Inferior parietal cortex (tissue), 1 donor: ENCODE measurements at regions not wholly inside any gene's neighbourhood (a gene's known extent, or its start where the extent isn't known, plus 50 kb on each side); places are given as distances from the start of the nearest gene placed in this dataset.
"Not testable (repeated sequence)": the region's sequence is repeated elsewhere in the genome, so short reads cannot be mapped to it uniquely, and the experiment has no call there.

Experiments used
- DNase-seq: peaks from one replicate; pipeline ENCODE4 v3.0.0-alpha.2; 2016; ENCODE audit errors: extremely low spot score

DNA sequence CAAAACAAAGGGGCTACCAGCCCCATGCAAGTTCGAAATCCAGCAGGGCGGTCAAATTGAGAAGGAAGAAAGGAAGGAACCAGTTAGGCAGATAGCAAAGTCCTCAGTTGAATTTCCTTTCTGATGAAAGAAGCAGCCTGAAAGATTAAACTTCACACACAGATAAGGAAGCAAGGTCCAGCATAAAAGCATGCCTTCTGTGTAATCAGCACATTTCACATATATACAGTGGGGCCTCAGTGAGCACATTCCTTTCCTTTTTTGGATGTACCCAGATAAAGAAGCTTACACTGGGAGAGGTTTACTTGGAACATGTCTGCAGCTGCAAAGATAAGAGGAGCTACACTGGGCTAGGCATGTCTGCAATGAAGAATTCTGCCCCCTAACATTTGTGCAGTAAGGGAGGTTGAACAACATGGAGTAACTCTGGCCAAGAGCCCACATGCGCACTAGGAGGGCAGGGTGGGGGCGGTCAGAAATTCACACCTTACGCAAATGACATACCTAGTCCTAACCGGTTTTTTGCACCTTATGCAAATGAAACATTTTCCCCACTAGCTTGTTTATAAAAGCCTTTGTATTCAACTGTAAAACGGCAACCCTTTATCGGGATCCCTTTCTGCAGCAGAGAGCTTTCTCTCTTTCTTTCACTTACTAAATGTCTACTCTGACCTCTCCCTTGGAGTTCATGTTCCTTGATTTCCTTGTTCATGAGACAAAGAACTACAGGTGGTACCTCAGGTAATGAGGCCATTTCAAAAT is 149.7 kb upstream of the FBXL17 start:
- no peak for DNase-seq

DNA sequence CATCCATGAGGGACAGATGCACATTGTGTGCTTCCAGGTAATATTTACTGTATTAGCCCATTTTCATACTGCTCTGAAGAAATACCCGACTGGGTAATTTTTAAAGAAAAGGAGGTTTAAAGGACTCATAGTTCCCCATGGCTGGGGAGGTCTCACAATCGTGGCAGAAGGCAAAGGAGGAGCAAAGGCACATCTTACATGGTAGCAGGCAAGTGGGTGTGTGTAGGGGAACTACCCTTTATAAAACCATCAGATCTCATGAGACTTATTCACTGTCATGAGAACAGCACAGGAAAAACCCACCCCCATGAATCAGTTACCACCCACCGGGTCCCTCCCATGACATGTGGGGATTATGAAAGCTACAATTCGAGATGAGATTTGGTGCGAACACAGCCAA is 148.8 kb upstream of the FBXL17 start:
- DNase-seq = no peak

DNA sequence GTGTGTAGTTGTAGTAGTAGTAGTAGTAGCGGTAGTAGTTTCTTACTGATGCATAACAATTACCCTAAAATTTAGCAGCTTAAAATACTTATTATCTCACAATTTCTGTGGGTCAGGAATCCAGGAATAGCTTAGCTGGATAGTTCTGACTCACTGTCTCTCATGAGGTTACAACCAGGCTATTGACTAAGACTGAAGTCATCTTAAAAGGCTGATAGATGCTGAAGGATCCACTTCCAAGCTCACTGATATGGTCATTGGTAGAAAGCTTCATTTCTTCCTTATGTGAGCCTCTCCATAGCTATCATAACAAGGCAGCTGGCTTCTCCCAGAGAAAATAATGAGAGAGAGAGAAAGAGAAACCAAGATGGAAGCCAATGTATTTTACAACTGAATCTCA is 147.5 kb upstream of the FBXL17 start:
- no peak for DNase-seq

DNA sequence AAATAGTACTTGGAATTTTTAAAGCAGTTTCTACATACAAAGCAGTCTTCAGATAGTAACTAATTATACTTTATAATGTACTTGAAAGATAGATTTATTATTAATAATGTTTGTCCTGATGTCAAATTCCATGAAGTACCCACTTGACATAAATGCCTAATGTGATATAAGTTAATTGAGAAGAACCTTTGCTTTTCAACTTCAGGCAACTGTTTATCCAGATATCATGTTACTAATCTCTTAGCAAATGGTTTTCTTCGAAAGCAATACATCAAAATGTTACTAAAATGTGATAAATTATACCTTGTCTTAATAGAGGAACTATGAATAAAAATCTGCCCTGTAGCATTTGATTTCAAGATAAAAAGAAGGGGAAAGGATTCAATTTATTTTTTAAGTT is 146.8 kb upstream of the FBXL17 start:
- no peak for DNase-seq

DNA sequence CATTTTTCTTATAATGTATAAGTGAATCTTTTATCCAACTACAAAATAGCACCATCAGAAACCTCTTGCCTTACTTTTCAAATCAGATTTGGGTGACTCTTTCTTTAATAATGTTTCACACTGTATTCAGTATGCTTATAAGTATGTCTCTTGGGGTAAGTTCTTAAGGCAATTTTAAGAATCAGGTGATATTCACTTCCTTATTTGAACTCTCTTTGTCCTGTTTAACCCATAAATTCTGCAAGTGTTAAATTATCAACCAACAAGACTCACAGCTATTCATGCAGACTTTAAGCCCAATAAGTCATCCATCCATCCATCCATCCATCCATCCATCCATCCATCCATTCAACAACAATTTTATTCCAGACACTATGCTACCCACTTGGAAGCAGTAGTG is 142.7 kb upstream of the FBXL17 start:
- no peak for DNase-seq

DNA sequence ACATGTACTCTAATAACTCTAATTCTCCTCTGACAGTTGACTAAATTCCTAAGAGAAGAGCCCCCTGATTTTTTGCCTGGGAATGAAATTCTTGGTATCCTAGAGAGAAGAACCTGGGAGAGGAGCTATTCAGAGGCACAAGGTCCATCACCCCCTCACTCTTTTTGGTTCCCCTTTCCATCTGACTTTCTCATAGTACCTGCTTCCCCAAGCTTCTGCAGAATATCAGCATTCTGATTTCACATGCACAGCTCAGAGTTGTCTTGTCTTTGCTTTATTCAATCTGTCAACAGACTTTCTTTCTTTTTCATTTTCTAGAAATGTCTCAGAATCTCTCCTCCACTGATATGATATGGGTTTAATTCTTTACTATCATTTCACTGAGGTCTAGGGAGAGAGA is 141.5 kb upstream of the FBXL17 start:
- no peak for DNase-seq

DNA sequence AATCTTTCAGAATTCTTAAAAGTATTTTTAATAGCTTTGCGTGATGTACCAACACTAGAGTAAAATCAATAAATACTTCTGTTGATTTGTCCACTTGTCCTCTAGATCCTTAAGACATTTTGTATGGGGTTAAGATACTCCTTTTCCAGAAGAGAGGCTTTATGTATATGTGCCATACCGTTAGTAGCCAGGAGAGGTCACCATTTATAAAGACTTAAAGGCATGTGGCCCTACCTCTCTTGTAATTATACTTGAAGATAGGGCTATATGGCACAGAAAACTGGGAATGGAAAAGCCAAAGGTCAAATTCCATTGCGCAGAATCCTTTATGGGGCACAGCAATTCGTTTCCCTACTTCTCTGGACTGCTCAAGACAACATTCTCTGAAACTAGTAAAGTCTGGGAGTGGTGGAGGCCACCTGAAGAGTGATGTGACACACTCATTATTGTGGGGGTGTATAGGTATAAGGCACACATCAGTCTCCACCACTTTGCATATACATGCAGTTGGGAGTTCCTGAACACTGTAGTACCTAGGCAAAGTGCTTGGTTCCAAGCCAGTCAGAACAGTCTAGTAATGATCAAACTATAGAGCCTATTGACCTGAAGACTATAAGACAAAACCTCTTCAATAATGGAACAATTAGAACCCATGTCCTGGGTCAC is 140.1 kb upstream of the FBXL17 start:
- DNase-seq = peak; percentile 61

DNA sequence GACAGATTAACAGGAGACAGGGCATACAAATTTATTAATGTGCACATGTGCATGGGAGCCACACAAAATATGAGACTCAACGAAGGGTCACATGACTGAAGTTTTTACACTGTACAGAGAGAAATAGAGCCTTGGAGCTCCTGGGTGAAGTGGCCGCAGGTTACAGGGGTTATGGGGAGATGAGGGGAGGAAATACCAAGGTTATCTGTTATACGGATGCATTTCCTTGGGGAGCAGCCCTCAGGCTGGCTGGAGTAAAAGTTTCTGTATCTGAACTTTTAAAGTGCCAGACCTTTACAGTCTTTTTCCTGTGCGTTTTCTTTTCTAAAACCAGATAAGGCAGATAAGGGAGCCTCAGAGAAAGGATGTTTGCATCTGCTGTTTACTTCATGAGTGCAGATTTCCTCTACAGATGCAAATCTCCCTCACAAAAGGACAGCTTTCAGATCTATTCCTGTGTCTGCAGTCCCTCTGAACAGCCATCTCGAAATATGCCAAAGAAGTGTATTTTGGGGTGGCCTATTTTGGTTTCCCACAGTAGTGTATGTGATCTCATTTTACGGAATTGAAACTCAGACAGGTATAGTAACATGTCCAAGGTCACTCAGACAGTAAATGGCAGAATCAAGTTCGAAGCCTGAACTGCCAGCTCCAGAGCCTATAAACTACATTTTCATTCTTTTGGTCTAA is 139.3 kb upstream of the FBXL17 start:
- no peak for DNase-seq

DNA sequence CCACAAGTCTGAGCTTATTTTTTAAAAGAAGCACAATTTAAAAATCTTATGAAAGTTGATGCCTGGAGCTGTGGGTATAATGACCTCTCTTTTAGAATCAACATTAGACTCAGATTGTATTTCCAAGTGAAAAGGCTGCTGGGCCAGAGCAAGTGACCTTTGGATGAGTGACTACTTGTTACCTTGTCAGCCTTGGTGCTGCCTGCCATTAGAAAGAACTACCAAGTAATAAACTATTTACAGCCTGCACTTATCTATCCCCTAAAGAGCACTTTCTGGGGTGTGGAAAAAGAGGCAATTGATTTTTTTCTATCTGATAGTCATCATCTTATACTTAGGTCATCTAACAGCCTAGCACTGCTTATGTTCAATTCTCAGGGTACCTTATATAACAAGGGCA is 134.9 kb upstream of the FBXL17 start:
- no peak for DNase-seq

DNA sequence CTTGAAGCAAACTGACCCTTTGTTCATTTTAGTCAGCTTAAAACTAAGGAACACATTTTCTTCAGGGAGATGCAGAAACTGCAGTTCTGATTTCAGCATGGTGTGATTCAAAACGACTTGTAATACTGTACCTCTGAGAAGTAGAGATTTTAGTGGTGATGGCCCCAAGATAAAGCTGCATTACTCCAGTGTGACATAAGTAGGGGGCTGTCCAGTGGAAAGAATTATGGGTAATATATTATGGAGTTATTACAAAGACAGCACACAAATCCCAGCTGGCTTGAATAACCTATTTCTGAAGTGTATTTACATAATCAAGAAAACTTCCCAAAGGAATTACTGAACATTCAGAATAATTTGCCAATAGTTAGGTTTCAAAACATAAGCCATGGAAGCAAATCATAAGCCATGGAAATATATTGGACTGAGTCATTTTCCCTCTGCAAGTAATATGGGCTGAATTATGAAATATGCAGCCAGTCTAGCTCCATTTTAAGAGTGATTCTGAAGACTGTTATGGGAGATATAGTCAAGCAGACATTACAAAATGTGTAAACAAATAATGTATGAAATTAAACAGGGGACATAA is 133.7 kb upstream of the FBXL17 start:
- DNase-seq = no peak

DNA sequence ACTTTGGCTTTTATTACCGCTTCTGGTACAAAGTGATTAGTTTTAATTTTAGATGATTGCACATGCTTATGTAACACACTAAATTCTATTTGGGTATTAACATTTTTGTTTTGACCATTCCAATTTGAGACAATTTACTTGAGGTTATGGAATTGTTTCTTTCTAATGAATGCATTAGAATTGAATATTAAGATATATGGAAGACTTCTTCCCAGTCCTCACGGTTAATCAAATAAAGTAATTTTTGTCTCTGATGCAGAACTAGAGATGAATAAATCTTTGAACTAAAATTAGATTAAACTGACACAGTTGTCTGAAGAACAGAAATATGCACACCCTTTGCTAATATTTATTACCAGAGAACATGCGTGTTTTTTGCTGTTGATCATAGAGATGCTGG is 127.1 kb upstream of the FBXL17 start:
- no peak for DNase-seq

DNA sequence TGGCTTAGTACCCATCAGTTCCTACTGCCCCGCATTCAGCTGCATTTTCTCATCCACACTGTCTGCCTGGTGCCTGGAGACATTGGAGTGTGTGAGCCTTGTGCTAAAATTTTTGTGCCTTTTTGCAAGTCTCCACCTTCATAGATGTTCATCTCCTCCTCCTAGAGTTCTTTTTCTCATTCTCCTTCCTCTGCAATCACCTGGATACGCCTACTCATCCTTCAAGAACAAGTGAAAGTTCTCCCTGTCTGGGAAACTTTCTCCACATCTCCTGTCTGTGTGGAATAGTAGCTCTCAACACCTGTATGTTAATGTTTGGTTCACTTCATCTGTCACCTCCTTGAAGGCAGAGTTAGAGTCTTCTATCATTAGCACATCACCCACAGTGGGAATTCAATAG is 125.7 kb upstream of the FBXL17 start:
- DNase-seq = no peak

DNA sequence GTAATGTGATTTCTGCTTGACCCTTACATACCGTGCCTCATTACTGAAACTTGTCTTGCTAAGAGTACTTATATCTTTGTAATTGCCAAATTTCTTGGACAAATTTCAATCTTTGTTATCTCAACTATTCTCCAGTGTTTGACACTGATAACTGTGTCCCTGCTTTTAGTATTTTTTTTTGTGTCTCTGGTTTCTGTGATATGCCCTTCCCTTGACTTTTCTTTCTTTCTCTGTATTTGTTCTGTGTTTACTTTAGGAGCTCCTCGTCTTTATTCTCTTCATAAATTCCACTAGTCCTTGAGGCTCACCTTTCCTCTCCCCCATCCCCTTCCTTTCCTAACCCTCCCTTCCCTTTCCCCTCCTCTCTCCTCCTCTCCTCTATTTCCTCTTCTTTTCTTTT is 123.7 kb upstream of the FBXL17 start:
- DNase-seq = no peak

DNA sequence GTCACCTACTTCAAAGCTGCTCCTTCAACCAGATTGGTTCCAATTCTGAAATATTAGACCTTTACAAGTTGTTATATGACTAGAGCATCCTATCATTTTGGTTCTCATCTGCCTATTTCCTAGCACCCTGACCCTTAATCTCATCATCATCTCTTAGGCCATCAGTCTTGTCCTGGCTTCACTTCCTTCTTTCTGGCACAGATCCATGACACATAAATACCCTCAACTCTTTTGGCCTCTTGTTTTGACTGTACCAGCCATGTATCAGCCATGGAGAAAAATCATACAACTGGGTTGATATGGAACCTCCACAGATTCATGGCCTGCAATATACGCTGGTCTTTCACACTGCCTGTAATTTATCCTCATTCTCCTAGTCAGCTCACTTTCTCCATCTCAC is 123.1 kb upstream of the FBXL17 start:
- no peak for DNase-seq

DNA sequence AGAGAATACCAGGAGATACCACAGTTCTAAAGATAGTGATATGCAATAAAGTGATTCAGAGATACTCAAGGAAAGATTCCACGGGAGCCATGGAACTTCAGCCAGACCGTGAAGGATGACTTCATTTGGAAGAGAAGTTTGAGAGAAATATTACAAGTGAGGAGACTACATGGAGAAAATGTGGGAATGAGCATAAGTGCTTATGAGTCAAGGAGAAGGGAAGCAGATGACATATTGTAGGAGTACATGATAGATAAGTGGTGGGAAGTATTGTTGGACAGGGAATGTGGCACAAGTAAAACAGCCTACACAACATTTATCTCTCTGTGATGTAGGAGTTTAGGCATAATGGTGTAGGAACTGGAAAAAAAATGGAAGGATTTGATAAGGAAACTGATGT is 122.1 kb upstream of the FBXL17 start:
- DNase-seq = no peak

DNA sequence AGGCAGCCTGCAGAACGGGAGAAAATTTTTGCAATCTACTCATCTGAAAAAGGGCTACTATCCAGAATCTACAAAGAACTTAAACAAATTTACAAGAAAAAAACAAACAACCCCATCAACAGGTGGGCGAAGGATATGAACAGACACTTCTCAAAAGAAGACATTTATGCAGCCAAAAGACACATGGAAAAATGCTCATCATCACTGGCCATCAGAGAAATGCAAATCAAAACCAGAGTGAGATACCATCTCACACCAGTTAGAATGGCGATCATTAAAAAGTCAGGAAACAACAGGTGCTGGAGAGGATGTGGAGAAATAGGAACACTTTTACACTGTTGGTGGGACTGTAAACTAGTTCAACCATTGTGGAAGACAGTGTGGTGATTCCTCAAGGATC is 113.7 kb upstream of the FBXL17 start:
- not testable (repeated sequence) for DNase-seq

DNA sequence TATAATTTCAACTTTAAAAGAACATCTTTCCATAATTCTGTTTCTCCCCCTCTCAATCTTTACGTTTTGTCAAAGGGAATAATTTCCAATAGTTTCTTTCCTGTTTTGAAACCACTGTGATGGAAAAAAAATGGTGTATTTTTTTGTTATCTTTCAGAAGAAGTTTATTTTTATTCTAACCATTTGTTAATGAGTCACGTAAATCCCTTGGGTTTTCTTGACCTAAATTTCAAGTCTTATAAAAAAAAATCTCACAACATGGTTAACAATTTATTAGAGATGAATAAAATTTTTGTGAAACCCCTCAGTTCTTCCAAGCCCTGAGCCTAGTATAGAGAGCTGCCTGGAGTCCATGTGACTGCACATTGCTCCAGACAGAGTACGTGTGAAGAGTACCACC is 106.1 kb upstream of the FBXL17 start:
- no peak for DNase-seq

DNA sequence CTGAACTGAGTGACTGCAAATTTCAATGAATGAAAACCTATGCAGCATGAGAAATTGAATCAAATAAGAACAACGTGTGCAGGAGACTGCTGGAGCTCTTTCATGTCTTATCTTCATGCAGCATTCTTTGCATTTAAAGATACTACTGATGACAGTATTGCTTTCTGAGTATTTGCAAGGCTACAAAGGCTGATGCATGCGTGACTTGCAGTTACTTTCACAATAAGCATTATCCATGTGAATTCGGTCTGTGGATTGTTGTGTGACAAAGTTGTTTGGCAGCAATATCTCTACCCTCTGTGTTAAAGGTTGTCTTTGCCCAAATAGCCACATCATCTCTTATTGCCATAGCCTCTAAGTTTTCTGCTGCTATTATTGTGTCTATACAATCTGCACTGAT is 102.1 kb upstream of the FBXL17 start:
- DNase-seq = no peak

DNA sequence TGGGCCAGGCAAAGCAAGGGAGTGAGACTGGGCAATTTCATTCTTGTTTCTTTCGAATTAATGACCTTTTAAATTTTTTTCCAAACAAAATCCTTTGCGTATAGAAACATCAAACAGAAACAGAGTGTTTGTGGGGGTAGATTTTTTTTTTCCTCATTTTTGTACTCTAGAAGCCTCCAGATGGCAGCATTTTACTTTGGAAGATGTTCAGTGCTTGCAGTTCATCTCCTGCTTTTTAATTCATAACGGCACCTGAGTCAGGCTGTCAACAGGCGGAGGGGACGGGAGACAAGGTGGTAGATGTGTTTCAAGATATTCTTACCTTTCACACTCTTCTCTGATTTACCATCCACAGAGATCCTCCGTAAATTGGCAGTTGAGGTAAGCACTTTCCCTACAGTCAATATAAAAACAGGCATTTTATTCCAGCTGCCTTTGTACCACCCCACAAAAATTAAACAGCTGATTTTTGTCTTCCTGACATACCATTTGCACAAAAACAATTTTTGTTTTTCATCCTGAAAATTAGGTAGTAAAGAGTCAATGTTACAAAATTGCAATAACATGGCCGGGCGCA is 99.5 kb upstream of the FBXL17 start:
- peak; percentile 66 for DNase-seq

DNA sequence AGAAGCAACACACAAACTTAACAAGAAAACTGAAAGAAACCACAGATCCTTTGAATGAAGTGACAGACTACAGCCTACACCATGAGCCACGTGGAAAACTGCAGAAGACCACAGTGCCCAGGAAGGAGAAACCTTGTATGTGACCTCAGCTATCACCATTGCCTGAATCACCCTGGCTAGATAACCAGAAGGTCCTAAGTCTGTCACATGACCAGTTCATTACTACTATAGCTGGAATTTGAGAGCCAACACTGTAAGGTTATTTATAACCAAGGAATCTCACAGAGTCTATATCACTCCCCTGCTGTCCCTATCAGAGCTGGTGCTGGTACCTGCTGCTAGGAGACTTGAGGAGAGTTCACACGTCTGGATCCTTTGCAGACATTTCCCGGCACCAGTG is 90.3 kb upstream of the FBXL17 start:
- no peak for DNase-seq

DNA sequence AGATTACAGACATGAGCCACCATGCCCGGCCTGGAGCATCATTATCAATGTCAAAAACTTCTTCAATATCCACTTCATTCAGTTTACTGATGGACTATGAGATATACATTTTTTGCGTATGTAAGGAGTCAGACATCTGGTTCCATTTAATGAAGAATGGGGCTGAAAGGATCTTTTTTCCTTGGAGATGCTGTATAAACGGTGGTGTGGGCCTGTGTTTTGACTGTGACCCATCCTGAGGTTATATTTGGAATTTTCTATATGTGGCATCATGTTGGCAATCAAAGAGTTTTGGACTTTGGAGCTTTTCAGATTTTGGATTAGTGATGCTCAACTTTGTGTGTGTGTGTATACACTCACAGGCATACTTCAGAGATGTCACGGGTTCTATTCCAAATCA is 85.7 kb upstream of the FBXL17 start:
- DNase-seq = no peak

DNA sequence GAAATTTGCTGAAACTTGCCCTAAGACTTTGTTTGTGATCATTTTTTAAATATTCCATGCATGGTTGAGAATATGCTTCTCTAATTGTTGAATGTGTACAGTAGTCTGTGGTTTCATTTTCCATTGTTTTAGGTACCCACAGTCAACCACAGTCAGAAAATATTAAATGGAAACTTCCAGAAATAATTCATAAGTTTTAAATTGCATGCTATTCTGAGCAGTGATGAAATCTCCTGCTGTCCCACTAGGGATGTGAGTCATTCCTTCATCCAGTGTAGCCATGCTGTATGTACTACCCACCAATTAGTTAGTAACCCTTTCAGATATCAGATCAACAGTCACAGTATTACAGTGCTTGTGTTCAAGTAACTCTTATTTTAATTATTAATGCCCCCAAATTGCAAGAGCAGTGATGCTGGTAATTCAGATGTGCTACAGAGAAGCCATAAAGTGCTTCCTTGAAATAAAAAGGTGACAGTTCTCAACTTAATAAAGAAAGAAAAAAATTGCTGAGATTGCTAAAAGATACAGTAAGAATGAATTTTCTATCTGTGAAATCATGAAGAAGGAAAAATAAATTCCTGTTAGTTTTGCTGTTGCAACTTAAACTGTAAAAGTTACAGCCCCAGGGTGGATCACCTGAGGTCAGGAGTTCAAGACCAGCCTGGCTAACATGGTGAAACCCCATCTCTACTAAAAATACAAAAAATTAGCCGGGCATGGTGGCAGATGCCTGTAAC is 79.9 kb upstream of the FBXL17 start:
- DNase-seq = no peak
